NCI-H748 treated with DMSO at 0.1 percent for 48 hours (cell line): ENCODE measurements at regions not wholly inside any gene's neighbourhood (a gene's known extent, or its start where the extent isn't known, plus 50 kb on each side); places are given as distances from the start of the nearest gene placed in this dataset.
"Not testable (repeated sequence)": the region's sequence is repeated elsewhere in the genome, so short reads cannot be mapped to it uniquely, and the experiment has no call there.

Source experiments
- DNase-seq: peaks from one replicate; lab custom pipeline; 2025; lab: John Stamatoyannopoulos, UW

GRCh38 chr3:87489892-87490291 lies 213.5 kb upstream of the POU1F1 start:
- no peak for DNase-seq

GRCh38 chr3:87488765-87489164 lies 212.4 kb upstream of the POU1F1 start:
- DNase-seq: no peak

GRCh38 chr3:87486635-87487034 lies 210.3 kb upstream of the POU1F1 start:
- not testable (repeated sequence) for DNase-seq

- DNase-seq: no peak
Observed at GRCh38 chr3:87486115-87486514, 209.7 kb upstream of the POU1F1 start.

- no peak for DNase-seq
Observed at GRCh38 chr3:87478716-87479115, 202.3 kb upstream of the POU1F1 start.

- no peak for DNase-seq
Observed at GRCh38 chr3:87473944-87474343, 197.6 kb upstream of the POU1F1 start.

GRCh38 chr3:87468938-87469337 lies 192.6 kb upstream of the POU1F1 start:
- DNase-seq: no peak

- DNase-seq: no peak
Observed at GRCh38 chr3:87468235-87468634, 191.9 kb upstream of the POU1F1 start.

GRCh38 chr3:87462228-87462627 lies 185.8 kb upstream of the POU1F1 start:
- no peak for DNase-seq

- no peak for DNase-seq
Observed at GRCh38 chr3:87461443-87461842, 185.1 kb upstream of the POU1F1 start.

- no peak for DNase-seq
Observed at GRCh38 chr3:87461036-87461435, 184.7 kb upstream of the POU1F1 start.

- DNase-seq: no peak
Observed at GRCh38 chr3:87448558-87448957, 172.2 kb upstream of the POU1F1 start.

GRCh38 chr3:87446849-87447387 lies 170.5 kb upstream of the POU1F1 start:
- no peak for DNase-seq

GRCh38 chr3:87442470-87442869 lies 166.1 kb upstream of the POU1F1 start:
- no peak for DNase-seq

GRCh38 chr3:87437765-87438164 lies 161.4 kb upstream of the POU1F1 start:
- no peak for DNase-seq

- no peak for DNase-seq
Observed at GRCh38 chr3:87436781-87437543, 160.6 kb upstream of the POU1F1 start.

GRCh38 chr3:87435926-87436620 lies 159.7 kb upstream of the POU1F1 start:
- DNase-seq: no peak

GRCh38 chr3:87433445-87433844 lies 157.1 kb upstream of the POU1F1 start:
- DNase-seq: not testable (repeated sequence)

- no peak for DNase-seq
Observed at GRCh38 chr3:87426918-87427317, 150.5 kb upstream of the POU1F1 start.

- DNase-seq: no peak
Observed at GRCh38 chr3:87425056-87425455, 148.7 kb upstream of the POU1F1 start.

- DNase-seq: no peak
Observed at GRCh38 chr3:87423336-87423735, 147.0 kb upstream of the POU1F1 start.

- no peak for DNase-seq
Observed at GRCh38 chr3:87422333-87422732, 145.9 kb upstream of the POU1F1 start.

- DNase-seq: no peak
Observed at GRCh38 chr3:87420171-87420570, 143.8 kb upstream of the POU1F1 start.
